GM12865 (cell line): ENCODE measurements at regions not wholly inside any gene's neighbourhood (a gene's known extent, or its start where the extent isn't known, plus 50 kb on each side); places are given as distances from the start of the nearest gene placed in this dataset.

Experiments
- DNase-seq: peaks from one replicate; pipeline ENCODE4 v3.0.0; 2010; ENCODE audit warnings: low read depth
- H3K4me3 ChIP-seq: 2 replicates; pipeline ENCODE4 v1.5.1; 2011; ENCODE audit warnings: mild to moderate bottlenecking, low read depth, low read length, control low read depth
- CTCF ChIP-seq: IDR thresholded peaks from 2 replicates; pipeline ENCODE4 v1.5.1; 2011; ENCODE audit warnings: low read length, control low read depth, low read depth, inconsistent platforms; ENCODE audit not compliant: insufficient read depth; ENCODE audit errors: missing control alignments

GRCh38 chr5:17732351-17732923 is 98.2 kb downstream of the TAF11L14 start:
- no peak for TF ChIP-seq CTCF
- H3K4me3 ChIP-seq = no peak overlapping the region
- DNase-seq = no peak

GRCh38 chr5:17734011-17734410 is 99.8 kb downstream of the TAF11L14 start:
- no peak overlapping the region for H3K4me3 ChIP-seq
- DNase-seq = no peak
- TF ChIP-seq CTCF = no peak

- TF ChIP-seq CTCF = no peak
- no peak for DNase-seq
Measured at GRCh38 chr5:17735761-17736160, 101.5 kb downstream of the TAF11L14 start.

GRCh38 chr5:17737092-17737491 is 102.8 kb downstream of the TAF11L14 start:
- no peak overlapping the region for H3K4me3 ChIP-seq
- no peak for DNase-seq
- TF ChIP-seq CTCF = no peak

More at GRCh38 chr5:17735761-17736160, 101.5 kb downstream of the TAF11L14 start:
- H3K4me3 ChIP-seq = no peak overlapping the region

GRCh38 chr5:17738446-17738845 is 104.2 kb downstream of the TAF11L14 start:
- DNase-seq = no peak
- no peak for TF ChIP-seq CTCF
- H3K4me3 ChIP-seq = no peak overlapping the region

GRCh38 chr5:17743580-17744435 is 109.5 kb downstream of the TAF11L14 start:
- TF ChIP-seq CTCF = no peak
- H3K4me3 ChIP-seq = no peak overlapping the region
- DNase-seq = no peak
